CMK (cell line): ENCODE measurements at regions not wholly inside any gene's neighbourhood (a gene's known extent, or its start where the extent isn't known, plus 50 kb on each side); places are given as distances from the start of the nearest gene placed in this dataset.

Experiments
- DNase-seq: peaks from one replicate; pipeline ENCODE4 v3.0.0-alpha.2; 2010; ENCODE audit warnings: low read depth

DNA sequence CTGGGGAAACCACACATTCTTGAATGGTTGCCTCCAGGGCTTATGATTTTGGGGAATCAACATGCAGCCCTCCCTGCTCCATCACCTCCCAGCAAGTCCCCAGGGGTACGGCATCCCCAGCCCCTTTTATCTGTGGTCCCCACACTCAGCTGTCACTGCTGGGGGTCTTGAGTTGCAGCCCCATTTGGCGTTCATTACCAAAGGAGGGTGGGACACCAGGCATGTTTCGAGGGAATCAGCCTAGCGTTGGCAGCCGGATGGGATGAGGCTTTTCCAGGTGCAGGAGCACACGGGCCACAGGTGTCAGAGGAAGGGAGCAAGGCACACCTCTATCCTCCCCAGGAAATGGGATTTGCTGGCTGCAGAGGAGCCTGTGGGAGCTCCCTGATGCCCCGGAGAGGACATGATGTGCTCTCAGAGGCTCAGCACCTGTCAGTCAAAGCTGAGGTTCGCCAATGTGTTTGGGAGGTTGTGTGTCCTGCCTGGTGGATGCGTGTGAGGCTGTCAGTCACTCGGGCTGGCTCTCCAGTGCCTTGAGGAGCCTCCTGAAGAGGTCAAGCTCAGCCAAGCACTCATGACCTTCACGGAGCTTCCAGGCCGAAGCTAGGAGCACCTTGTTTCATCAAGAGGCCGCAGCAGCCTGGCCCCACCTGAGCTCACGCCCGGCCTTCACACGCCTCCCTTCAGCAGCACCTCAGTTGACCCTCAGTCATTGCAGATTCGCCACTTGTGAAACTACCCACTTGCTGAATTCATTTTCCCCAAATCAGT is 95.0 kb downstream of the ERMARD start:
- DNase-seq = no peak

- DNase-seq = no peak
Measured at GRCh38 chr6:169845426-169846285, 94.2 kb downstream of the ERMARD start.

DNA sequence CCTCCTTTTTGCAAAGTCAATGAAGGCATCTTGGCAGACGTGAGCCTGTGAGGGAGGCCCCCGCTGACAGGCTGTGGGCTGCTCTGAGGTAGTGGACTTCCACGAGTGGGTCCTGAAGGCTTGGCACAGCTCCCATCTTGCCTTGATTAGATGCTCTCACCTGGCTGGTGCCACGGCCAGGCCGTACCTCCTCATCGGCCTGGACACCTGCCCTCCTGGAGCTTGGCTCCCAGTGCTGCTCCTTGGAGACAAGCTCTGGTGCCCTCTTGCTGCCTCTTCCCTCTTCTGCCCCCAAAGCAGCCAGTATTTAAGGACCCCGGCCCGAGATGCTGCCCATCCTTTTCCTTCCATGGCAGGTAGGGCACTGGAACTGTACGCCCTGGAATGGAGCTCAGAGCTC is 93.5 kb downstream of the ERMARD start:
- DNase-seq = no peak

- no peak for DNase-seq
Measured at GRCh38 chr6:169843991-169844390, 92.6 kb downstream of the ERMARD start.

- no peak for DNase-seq
Measured at GRCh38 chr6:169843110-169843509, 91.7 kb downstream of the ERMARD start.

DNA sequence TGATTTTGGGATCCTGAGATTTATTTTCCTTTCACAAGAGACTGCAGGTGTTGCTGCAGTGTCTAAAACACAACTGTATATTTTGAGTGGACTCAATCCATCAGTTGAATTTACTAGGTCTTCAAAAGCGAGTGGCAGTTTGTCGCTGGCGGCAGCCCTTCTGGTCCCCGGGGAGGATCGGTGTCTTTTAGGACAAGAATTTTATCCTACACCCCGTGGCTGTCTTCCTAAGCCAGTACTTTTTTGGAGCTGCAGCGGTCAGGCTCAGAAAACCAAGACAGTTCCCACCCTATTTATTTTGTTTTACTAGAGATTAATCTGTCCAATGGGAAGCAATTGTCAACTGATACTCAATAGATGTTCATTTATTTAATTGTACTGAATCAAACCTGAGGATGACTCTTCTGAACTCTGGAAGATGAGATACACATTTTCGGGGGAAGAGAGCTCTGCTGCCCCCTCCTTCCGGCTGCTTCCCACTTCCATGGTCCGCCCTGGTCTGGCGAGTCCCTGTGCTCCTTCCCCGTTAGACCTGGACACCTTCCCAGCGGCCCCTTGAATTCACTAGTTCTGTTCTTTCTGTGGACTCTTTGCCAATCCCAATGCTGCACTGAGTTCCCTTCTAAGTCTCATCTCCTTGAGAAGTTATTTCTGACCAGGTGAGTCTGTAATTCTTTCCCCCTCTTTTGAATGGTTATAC is 90.6 kb downstream of the ERMARD start:
- DNase-seq = no peak

GRCh38 chr6:169841251-169841650 is 89.8 kb downstream of the ERMARD start:
- DNase-seq = no peak

DNA sequence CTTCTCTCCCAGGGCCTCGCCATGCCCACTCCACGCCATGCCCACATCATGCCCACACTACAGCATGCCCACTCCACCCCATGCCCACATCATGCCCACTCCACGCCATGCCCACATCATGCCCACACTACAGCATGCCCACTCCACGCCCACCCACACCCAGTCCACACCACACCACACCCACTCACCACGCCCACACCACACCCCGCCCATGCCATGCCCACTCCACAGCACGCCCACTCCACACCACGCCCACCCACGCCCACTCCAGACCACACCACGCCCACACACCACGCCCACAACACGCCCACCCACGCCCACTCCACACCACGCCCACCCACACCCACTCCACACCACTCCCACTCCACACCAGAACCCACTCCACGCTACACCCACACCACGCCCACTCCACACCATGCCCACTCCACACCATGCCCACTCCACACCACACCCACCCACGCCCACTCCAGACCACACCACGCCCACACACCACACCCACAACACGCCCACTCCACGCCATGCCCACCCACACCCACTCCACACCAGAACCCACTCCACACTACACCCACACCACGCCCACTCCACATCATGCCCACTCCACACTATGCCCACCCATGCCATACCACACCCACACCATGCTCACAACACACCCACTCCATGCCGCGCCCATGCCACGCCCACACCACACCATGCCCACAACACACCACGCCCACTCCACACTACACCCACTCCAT is 88.6 kb downstream of the ERMARD start:
- DNase-seq = no peak

DNA sequence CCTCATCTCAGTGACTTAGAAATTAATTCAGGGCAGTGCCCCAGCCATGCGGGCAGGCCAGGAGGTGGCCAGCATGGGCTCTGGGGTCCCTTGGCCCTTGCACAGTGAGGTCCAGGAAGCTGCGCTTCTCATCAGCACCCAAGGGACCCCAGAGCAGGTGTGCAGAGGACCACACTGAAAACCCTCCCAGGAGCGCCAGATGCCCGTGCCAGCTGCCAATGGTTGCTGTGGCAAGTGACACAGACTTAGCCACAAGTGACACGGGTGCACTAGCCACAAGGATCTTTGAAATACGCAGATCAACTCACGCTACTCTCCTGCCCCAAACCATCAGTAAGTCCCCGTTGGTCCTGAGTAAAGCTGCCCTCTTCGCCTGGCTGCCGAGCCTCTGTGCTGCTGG is 88.1 kb downstream of the ERMARD start:
- no peak for DNase-seq

GRCh38 chr6:169839029-169839481 is 87.6 kb downstream of the ERMARD start:
- no peak for DNase-seq

GRCh38 chr6:169838346-169839028 is 87.1 kb downstream of the ERMARD start:
- DNase-seq = no peak

GRCh38 chr6:169837529-169838250 is 86.3 kb downstream of the ERMARD start:
- DNase-seq = no peak

GRCh38 chr6:169833258-169833794 is 81.9 kb downstream of the ERMARD start:
- no peak for DNase-seq

DNA sequence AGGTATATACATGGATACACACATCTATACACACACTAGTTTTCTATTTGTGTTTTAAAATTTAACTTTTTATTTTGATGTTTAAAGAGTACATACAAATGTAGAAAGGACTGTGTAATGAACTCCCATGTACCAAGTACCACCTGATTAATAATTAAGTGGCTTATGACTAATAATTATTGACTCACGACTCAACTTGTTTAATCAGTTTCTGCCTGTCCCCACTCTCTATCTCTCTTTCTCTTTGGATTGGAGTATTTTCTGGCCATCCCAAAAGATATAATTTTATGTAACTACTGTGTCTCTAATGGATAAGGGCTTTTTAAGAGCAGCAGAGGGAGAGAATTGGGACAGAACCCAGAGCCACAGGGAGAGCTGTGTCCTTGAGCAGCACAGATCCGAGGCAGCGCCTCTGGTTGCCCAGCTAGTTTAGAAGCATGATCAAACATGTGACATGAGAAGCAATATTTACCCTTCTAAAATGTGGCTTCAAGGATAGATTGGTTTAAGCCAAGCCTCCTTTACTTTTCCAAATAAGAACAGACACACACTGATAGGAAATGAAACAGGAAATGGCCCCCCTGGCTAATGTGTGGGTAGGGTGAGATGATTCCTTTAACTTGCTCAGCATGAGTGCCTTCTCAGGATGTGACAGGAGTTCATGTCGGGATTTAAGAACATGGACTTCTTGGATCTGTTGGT is 81.0 kb downstream of the ERMARD start:
- no peak for DNase-seq

GRCh38 chr6:169831450-169832246 is 80.2 kb downstream of the ERMARD start:
- DNase-seq = peak; percentile 34
